Gastrocnemius medialis (tissue), 4 donors: ENCODE measurements at regions not wholly inside any gene's neighbourhood (a gene's known extent, or its start where the extent isn't known, plus 50 kb on each side); places are given as distances from the start of the nearest gene placed in this dataset.

Experiments
- ATAC-seq, 2 donors: fragments of 150-250 bp; one replicate each; pipeline ENCODE4 v1.9.1; 2016
- DNase-seq, 2 donors: peaks; one replicate each; pipeline ENCODE4 v3.0.0-alpha.2; 2019
- H3K27ac ChIP-seq, 4 donors: fragments of 200-600 bp; sonication (generic); 1 replicate in 1 of 4; 2 replicates in 3 of 4; pipeline ENCODE4 v1.5.1; 2016 to 2018; ENCODE audit warnings: mild to moderate bottlenecking in 2 of 4, moderate library complexity in 1 of 4
- H3K27me3 ChIP-seq, 3 donors: fragments of 200-600 bp; sonication (generic) in 2 of 3; 1 replicate in 1 of 3; 2 replicates in 2 of 3; pipeline versions ENCODE4 v1.5.1 to v1.6.0; 2016 to 2019; ENCODE audit warnings: mild to moderate bottlenecking in 1 of 3, moderate library complexity in 1 of 3
- H3K36me3 ChIP-seq, 2 donors: fragments of 200-600 bp; sonication (generic) in 1 of 2; one replicate each; pipeline ENCODE4 v1.5.1; 2017 to 2018
- H3K4me1 ChIP-seq, 2 donors: fragments of 200-600 bp; sonication (generic) in 1 of 2; one replicate each; pipeline ENCODE4 v1.5.1; 2016 to 2017; ENCODE audit warnings: mild to moderate bottlenecking in 2 of 2
- H3K4me3 ChIP-seq, 4 donors: fragments of 200-600 bp; sonication (generic) in 3 of 4; 1 replicate in 1 of 4; 2 replicates in 3 of 4; pipeline ENCODE4 v1.5.1; 2016 to 2019; ENCODE audit warnings: mild to moderate bottlenecking in 2 of 4
- H3K9me3 ChIP-seq, 3 donors: fragments of 200-600 bp; sonication (generic) in 2 of 3; 1 replicate in 1 of 3; 2 replicates in 2 of 3; pipeline ENCODE4 v1.5.1; 2016 to 2019
- POLR2A ChIP-seq, 2 donors: fragments of 450-650 bp; IDR thresholded peaks; one replicate each; pipeline ENCODE4 v1.6.1; 2017; ENCODE audit warnings: antibody characterized with exemption in 2 of 2, mild to moderate bottlenecking in 2 of 2, moderate library complexity in 2 of 2
- in situ Hi-C, 4 donors: fragments of 200-750 bp; cut with MboI; loops; one replicate each; pipeline versions ENCODE4 v1.15.0 to v1.8.0; 2017; ENCODE audit warnings: low sequenced_read_pairs in 4 of 4
- intact Hi-C: fragments of 100-400 bp; cut with DNase I; formaldehyde crosslinking; loops from one replicate; pipeline ENCODE4 v1.15.1; 2023; ENCODE audit warnings: low total_unique reads
- TF ChIP-seq, protein P1 (sequence below), 5 experiments: fragments of 450-650 bp in 3 of 5; fragments of 200-600 bp in 2 of 5; sonication (generic) in 2 of 5; IDR thresholded peaks in 4 of 5; conservative IDR thresholded peaks in 1 of 5; 1 replicate in 4 of 5; 2 replicates in 1 of 5; pipeline ENCODE4 v1.5.1; 2016 to 2019; ENCODE audit warnings: antibody characterized with exemption in 5 of 5, mild to moderate bottlenecking in 3 of 5, moderate library complexity in 3 of 5

DNA sequence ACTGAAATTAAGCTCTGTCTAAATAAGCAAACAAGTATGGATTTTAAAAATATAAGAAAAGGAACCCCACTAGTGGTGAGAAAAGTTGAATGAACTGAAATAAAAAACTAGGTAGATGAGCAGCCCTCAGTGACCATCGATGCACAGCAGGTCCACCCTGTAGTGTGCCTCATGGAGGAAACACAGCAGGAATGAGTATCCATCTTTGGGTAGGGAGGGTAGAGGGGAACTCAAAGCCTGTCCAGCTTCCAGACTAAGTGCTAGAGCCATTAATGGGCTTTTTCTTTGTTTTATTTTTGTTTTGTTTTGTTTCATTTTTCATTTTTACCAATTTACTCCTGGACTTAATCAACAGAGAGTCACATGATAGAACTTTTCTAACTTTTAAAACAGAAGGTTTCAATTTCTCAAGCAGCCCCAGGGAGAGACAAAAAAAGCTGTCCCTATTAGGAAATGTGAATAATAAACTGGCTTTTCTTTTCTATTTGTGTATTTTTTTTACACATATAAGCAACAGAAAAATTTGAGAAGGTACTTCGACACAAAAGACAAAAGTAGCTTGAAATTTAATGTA lies 700.6 kb downstream of the HACE1 start:
- in situ Hi-C loops: no loop called here
- Histone ChIP-seq H3K27ac (no peak overlapping the region), H3K4me1 (no peaks in the 10 kb centered on the region), H3K27me3 (no peaks in the 10 kb centered on the region), H3K9me3 (no peaks in the 10 kb centered on the region), H3K4me3 (no peak overlapping the region), H3K36me3 (no peaks in the 10 kb centered on the region)
- intact Hi-C loops: no loop called here
- TF ChIP-seq, protein P1, sequence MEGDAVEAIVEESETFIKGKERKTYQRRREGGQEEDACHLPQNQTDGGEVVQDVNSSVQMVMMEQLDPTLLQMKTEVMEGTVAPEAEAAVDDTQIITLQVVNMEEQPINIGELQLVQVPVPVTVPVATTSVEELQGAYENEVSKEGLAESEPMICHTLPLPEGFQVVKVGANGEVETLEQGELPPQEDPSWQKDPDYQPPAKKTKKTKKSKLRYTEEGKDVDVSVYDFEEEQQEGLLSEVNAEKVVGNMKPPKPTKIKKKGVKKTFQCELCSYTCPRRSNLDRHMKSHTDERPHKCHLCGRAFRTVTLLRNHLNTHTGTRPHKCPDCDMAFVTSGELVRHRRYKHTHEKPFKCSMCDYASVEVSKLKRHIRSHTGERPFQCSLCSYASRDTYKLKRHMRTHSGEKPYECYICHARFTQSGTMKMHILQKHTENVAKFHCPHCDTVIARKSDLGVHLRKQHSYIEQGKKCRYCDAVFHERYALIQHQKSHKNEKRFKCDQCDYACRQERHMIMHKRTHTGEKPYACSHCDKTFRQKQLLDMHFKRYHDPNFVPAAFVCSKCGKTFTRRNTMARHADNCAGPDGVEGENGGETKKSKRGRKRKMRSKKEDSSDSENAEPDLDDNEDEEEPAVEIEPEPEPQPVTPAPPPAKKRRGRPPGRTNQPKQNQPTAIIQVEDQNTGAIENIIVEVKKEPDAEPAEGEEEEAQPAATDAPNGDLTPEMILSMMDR (IDR thresholded peaks at IDR 0.05 in 4 of 5, conservative IDR thresholded peaks at IDR 0.05 in 1 of 5): no peak
- no peak for TF ChIP-seq POLR2A (IDR thresholded peaks at IDR 0.05)
- ATAC-seq (no peak), DNase-seq (no peak)

DNA sequence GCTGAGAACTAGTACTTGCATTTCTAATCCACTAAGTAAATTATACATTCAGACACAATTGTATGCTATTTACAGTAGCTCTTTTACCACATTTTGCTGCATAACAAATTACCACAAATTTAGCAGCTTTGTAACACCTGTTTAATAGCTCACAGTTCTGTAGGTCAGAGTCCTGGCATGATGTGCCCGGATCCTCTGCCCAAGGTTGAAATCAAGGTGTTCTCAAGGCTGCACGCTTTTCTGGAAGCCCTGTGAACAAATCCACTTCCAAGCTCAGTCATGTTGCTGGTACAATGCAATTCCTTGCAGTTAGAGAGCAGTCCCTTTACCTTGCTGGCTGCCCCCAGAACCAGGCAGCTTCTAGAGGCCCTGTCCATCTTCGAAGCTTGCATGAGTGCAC lies 716.0 kb downstream of the HACE1 start:
- ATAC-seq: no peak
- intact Hi-C loops: no loop called here
- no peak overlapping the region for H3K27ac ChIP-seq

DNA sequence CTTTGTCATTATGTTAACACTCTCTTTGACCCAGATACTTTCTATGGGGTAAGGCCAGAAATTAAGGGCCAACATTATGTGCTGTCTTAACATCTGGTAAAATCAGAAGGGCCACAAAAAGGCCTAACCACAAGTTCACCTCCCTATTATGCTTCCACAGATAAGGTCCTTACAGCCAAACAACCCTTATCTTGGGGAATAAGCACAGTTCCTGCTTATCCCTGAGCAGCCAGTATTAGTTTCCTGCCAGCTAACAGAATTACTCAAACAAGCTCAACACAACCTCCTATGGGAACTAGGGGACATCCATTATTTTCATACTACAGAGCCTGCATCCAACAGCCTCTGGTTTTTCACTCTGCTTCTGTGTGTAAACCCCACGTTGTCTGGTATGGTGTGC lies 724.8 kb downstream of the HACE1 start:
- no peak overlapping the region for H3K27ac ChIP-seq
- H3K27me3 ChIP-seq: no peaks in the 10 kb centered on the region
- H3K36me3 ChIP-seq: no peaks in the 10 kb centered on the region
- no peak for DNase-seq
- TF ChIP-seq, protein P1 (IDR thresholded peaks at IDR 0.05 in 4 of 5, conservative IDR thresholded peaks at IDR 0.05 in 1 of 5): no peak
- TF ChIP-seq POLR2A (IDR thresholded peaks at IDR 0.05): no peak
- intact Hi-C loops (no loop called here), in situ Hi-C loops (no loop called here)
- H3K4me3 ChIP-seq: no peak overlapping the region
- no peaks in the 10 kb centered on the region for H3K9me3 ChIP-seq
- no peak for ATAC-seq
- no peaks in the 10 kb centered on the region for H3K4me1 ChIP-seq

More for the DNA sequence above, 716.0 kb downstream of the HACE1 start:
- Histone ChIP-seq H3K4me3 (no peak overlapping the region), H3K9me3 (no peaks in the 10 kb centered on the region), H3K27me3 (no peaks in the 10 kb centered on the region), H3K4me1 (no peaks in the 10 kb centered on the region), H3K36me3 (no peaks in the 10 kb centered on the region)
- in situ Hi-C loops: no loop called here
- no peak for TF ChIP-seq POLR2A (IDR thresholded peaks at IDR 0.05)
- TF ChIP-seq, protein P1 (IDR thresholded peaks at IDR 0.05 in 4 of 5, conservative IDR thresholded peaks at IDR 0.05 in 1 of 5): no peak
- DNase-seq: no peak

DNA sequence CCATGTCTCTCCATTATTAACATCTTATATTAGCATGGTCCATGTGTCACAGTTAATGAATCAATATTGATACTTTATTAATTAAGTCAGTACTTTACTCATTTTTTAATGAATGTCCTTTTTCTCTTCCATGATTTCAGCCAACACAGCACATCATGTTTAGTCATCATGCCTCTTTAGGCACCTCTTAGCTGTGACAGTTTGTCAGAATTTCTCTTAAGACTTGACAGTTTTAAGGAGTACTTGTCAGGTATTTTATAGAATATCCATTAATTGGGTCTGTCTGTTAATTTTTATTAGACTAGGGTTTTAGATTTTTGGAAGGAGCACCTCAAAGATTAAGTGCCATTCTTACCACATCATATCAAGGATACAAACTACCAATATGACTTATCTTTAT lies 729.4 kb downstream of the HACE1 start:
- TF ChIP-seq POLR2A (IDR thresholded peaks at IDR 0.05): no peak
- TF ChIP-seq, protein P1 (IDR thresholded peaks at IDR 0.05 in 4 of 5, conservative IDR thresholded peaks at IDR 0.05 in 1 of 5): no peak
- Histone ChIP-seq H3K27ac (no peak overlapping the region), H3K9me3 (no peaks in the 10 kb centered on the region), H3K36me3 (no peaks in the 10 kb centered on the region), H3K4me1 (no peaks in the 10 kb centered on the region), H3K4me3 (no peak overlapping the region), H3K27me3 (no peaks in the 10 kb centered on the region)
- intact Hi-C loops: no loop called here
- ATAC-seq: no peak
- no peak for DNase-seq
- in situ Hi-C loops: no loop called here
